NCI-H1436 treated with DMSO at 0.1 percent for 48 hours (cell line): ENCODE measurements at regions not wholly inside any gene's neighbourhood (a gene's known extent, or its start where the extent isn't known, plus 50 kb on each side); places are given as distances from the start of the nearest gene placed in this dataset.
"Not testable (repeated sequence)": the region's sequence is repeated elsewhere in the genome, so short reads cannot be mapped to it uniquely, and the experiment has no call there.

Experiments
- DNase-seq: peaks from one replicate; lab custom pipeline; 2025; lab: John Stamatoyannopoulos, UW

- no peak for DNase-seq
Observed at GRCh38 chr5:99589424-99589823, 660.6 kb upstream of the CHD1 start.

GRCh38 chr5:99587983-99588382, 659.2 kb upstream of the CHD1 start:
- DNase-seq = no peak

- DNase-seq = no peak
Observed at GRCh38 chr5:99586878-99587277, 658.1 kb upstream of the CHD1 start.

- not testable (repeated sequence) for DNase-seq
Observed at GRCh38 chr5:99581204-99581603, 652.4 kb upstream of the CHD1 start.

- not testable (repeated sequence) for DNase-seq
Observed at GRCh38 chr5:99562937-99563627, 634.3 kb upstream of the CHD1 start.

- no peak for DNase-seq
Observed at GRCh38 chr5:99553211-99553810, 624.5 kb upstream of the CHD1 start.

- no peak for DNase-seq
Observed at GRCh38 chr5:99544356-99544755, 615.5 kb upstream of the CHD1 start.

- no peak for DNase-seq
Observed at GRCh38 chr5:99543841-99544240, 615.0 kb upstream of the CHD1 start.

GRCh38 chr5:99534241-99534640, 605.4 kb upstream of the CHD1 start:
- not testable (repeated sequence) for DNase-seq

- DNase-seq = not testable (repeated sequence)
Observed at GRCh38 chr5:99521666-99522065, 592.9 kb upstream of the CHD1 start.

- DNase-seq = not testable (repeated sequence)
Observed at GRCh38 chr5:99515864-99516490, 587.2 kb upstream of the CHD1 start.

GRCh38 chr5:99510237-99510866, 581.5 kb upstream of the CHD1 start:
- not testable (repeated sequence) for DNase-seq

- DNase-seq = not testable (repeated sequence)
Observed at GRCh38 chr5:99509064-99509463, 580.3 kb upstream of the CHD1 start.

- not testable (repeated sequence) for DNase-seq
Observed at GRCh38 chr5:99495456-99495855, 566.6 kb upstream of the CHD1 start.

GRCh38 chr5:99478450-99478849, 549.6 kb upstream of the CHD1 start:
- not testable (repeated sequence) for DNase-seq

GRCh38 chr5:99473328-99473727, 544.5 kb upstream of the CHD1 start:
- DNase-seq = not testable (repeated sequence)

- not testable (repeated sequence) for DNase-seq
Observed at GRCh38 chr5:99471726-99472125, 542.9 kb upstream of the CHD1 start.

- DNase-seq = not testable (repeated sequence)
Observed at GRCh38 chr5:99471178-99471577, 542.4 kb upstream of the CHD1 start.

GRCh38 chr5:99470636-99471035, 541.8 kb upstream of the CHD1 start:
- not testable (repeated sequence) for DNase-seq

- DNase-seq = no peak
Observed at GRCh38 chr5:99460701-99461100, 531.9 kb upstream of the CHD1 start.

- DNase-seq = no peak
Observed at GRCh38 chr5:99453196-99453595, 524.4 kb upstream of the CHD1 start.

GRCh38 chr5:99449786-99450185, 521.0 kb upstream of the CHD1 start:
- no peak for DNase-seq

- DNase-seq = no peak
Observed at GRCh38 chr5:99445805-99446204, 517.0 kb upstream of the CHD1 start.
